HG03378 (cell line): ENCODE measurements at regions not wholly inside any gene's neighbourhood (a gene's known extent, or its start where the extent isn't known, plus 50 kb on each side); places are given as distances from the start of the nearest gene placed in this dataset.
A peak's percentile ranks its signal among the peaks of the same experiment; 100 is the strongest.
"Not testable (repeated sequence)": the region's sequence is repeated elsewhere in the genome, so short reads cannot be mapped to it uniquely, and the experiment has no call there.

Experiments
- ATAC-seq: cut with Tn5 transposase; IDR thresholded peaks from one replicate; pipeline ENCODE4 v1.9.1; 2021; ENCODE audit warnings: mild to moderate bottlenecking, moderate library complexity; ENCODE audit not compliant: unreplicated experiment

DNA sequence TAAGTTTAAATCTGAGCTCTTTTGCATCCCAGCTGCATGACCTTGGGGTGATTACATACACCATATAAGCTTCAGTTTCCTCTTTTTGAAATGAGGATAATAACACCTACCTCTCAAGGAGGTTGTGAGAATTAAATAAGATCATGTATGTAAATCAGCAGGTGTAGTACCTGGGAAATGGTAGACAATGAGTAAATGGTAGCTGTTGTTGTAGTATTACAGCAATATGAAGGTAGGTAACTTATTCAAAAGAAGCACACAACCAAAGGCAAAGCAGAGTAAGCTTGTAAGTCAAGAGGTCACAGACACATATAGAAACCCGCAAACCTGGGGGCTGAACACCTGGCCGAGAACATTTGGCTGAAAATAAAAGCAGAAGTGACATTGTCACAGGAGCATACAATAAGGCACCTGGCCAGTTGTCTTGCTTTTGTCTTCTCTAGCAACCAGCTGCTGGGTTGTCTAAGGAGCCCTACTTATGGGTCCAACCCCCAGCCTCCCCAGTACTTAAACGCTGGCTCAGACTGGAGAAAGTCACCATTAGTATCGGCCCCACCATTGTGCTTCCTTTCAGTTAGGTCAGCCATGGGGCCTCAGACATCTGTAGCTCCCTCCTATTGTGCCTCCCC is 203.6 kb upstream of the MKLN1 start:
- ATAC-seq, result peak; percentile 96

DNA sequence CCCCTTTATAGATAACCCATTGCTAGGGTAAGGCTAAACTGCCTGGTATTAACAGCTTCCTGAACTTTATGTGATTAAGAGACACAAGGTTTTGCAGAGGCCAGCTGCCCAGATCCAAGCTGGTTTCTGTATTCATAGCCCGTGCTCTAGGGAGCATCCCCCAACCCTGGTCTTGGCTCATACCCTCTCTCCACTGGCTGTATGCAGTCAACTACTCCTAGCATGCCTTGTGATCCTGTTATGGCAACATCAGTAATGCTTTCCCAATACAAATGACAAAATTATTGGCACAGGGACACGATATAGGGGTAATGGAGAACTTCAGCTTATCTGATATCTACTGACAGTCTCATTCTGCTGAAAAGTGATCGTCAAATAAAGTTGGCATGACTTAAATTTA is 202.8 kb upstream of the MKLN1 start:
- ATAC-seq, result no peak

DNA sequence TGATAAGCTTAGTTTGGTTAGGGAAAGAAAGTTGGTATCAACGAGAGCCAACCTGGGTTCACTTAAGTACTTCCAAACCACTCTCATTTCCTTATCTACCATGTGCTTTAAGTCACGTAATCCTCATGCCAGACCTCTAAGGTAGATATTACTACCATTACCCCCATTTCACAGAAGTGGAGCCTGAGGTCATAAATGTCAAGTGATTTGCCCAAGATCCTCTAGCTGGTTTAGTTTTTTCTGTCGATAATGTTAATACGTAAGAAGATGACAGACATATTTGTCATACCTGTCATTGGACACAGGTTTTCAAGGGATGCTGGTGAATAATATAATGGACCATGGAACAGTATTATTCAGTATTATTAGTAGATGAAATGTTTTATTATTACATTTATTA is 197.4 kb upstream of the MKLN1 start:
- ATAC-seq, result no peak

DNA sequence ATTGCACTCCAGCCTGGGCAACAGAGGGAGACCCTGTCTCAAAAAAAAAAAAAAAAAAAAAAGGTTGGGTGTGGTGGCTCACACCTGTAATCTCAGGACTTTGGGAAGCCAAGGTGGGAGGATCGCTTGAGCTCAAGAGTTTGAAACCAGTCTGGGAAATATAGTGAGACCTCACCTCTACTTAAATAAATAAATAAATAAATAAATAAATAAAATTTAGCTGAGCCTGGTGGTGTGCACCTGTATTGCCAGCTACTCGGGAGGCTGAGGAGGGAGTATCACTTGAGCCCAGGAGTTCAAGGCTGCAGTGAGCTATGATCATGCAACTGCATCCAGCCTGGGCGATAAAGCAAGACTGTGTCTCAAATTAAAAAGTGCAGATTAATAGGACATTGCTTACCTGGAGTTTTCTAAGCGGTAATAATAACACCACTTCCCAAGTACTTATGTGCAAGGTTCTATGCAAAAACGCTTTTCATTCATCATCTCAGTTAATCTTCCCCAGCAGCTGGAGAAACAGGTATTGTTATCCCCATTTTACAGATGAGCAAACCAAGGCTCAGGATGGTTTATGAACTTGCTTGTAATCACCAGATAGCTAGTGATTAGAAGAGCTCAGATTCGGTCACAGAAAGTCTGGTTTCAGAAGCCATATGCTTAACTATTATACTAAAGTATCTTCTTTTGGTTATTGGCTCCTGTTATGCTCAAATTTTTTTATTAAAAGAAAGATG is 196.5 kb upstream of the MKLN1 start:
- ATAC-seq, result no peak

DNA sequence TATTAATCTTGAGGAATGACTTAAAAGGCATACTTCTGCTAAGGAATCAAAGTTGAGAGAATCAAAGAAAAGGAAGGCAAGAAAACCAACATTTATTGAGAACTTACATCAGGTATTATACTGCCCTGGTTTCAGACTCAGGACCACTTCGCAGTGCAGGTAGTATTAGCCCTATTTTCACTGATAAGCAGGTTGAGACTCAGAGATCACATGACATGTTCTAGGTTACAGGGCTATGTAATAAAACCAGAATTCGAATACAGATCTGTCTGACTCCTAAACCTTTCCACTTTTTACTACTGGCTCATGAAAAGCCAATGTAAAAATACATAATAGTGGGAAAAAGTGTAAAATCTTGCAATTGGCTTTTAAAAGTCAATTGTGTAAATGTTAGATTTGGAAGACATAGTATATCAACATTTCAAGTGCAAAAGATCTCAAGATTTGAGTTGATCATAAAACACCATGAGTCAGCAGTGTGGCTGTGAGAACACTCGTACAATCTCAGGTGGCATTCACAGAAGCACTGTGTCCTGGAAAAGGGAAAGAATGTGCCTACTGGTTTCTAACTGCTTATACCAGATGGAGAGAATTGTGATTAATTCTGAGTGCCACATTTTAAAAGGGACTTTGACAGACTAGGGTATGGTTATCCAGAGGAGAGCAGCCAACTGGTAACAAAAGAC is 195.8 kb upstream of the MKLN1 start:
- ATAC-seq, result no peak

DNA sequence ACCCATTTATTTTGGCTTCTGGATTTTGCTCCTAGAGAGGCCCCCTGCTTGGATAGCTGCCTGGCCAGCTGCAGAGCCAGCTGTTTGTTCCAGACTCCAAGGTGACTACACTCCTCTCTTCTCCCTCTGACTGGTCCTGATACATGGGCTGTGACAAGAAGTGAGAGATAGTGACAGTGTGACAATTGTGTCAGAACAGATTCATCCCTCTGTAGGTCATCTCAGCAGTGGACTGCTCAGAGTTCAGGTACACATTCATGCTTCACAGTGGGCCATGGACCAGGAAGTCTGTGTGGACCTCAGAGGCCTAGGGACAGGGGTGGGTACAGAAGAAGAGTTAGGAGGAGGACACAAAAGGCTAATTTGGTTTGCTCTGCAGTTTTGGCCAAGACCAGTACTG is 188.2 kb upstream of the MKLN1 start:
- no peak for ATAC-seq

DNA sequence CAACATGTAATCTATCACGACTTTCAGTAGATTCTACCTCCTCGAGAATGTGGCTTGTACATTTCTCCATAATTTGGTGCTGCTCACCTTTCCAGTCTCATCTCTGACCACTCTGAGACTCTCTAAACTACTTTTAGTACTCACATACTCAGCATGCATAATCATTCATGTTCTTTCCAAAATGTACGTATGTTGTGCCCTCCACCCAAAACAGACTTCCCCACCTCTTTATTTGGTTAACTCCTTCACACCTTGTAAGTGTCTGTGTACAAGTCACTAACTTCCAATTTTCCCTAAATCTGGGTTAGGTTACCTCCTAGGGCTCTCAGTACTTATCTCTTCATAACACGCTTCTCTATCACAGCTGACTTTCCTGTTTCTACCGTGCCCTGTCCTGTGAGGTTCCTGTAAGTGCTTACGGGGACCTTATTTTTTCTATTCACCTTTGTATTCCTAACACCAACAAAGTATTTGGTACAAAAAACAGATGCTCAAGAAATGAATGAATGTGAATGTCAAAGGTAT is 186.2 kb upstream of the MKLN1 start:
- ATAC-seq, result no peak

DNA sequence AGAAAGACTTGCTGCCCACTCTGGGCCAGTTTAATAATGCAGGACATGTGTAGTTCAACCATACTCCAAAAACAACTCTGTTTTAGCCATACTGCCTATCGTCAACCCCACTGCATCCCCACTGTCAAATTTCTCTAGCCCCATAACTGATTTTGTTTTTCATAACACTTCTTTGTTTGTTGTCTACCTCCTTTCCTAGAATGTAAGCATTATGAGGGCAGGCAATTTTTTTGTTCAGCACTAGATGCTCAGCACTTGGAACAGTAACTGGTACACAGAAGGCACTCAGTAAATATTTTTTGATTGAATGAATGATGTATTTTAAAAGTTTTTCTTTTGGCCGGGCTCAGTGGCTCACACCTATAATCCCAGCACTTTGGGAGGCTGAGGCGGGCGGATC is 183.8 kb upstream of the MKLN1 start:
- no peak for ATAC-seq

DNA sequence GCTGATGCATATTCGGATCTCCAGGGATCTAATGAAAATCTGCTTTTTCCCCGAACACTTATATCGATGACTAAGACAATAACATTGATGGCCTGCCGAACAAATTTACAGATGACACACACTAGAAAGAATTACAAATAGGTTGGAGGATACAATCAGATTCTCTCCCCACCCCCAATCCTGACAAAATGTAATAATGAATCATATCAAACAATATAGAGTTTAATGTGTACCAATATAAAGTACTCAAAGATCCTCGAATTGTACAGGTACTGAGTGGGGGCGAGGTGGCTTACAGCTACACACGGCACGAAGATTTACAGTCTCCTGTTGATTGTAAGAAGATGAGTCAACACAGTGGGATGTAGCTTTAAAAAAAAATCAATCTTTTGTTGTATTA is 182.7 kb upstream of the MKLN1 start:
- no peak for ATAC-seq

DNA sequence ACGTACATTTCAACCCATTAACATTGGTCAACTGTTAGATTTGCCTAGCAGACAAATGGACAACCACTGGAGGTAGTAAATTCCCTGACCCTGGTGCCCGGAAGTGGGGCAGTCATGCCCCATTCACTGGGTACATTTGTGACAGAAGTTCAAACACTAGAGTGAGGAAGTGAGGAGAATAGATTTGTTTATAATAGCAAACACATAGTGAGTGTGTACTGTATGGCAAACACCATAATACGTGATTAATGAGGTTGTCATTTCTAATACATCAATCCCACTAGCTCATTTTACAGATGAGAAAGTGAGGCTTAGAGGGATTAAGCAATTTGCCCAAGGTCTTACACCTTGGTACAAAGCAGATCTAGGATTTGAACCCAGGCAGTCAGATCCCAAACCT is 181.9 kb upstream of the MKLN1 start:
- ATAC-seq, result no peak

DNA sequence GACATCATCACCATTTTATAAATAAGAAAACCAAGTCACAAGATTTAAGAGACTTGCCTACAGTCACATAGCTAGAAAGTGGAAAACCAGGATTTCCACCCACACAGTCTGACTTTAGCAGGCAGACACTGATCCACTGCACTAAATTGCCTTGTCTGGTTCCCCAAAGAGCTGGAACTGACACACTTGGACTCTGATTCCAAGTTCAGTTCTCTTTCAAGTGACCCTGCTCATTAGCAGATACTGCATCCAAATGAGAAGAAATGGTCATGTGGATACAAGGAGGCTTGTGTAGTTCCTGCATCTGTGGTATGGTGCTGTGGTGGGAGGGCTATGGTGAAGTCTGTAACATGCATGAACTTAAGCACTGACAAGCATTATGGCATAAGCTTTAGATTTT is 180.1 kb upstream of the MKLN1 start:
- ATAC-seq, result no peak

DNA sequence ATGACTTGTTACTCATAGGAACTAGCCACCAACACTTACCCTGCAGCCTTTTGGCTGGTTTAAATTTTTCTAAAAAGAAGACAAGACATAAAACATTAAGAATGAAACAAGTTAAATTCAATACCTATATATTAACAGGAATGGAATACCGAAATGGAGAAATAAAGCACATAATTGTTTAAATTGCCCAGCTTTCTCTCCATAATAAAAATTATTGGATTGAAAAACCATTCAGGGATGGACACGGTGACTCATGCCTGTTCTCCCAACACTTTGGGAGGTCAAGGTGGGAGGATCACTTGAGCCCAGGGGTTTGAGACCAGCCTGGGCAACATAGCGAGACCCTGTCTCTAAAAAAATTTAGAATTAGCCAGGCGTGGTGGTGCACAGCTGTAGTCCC is 179.4 kb upstream of the MKLN1 start:
- ATAC-seq, result no peak

DNA sequence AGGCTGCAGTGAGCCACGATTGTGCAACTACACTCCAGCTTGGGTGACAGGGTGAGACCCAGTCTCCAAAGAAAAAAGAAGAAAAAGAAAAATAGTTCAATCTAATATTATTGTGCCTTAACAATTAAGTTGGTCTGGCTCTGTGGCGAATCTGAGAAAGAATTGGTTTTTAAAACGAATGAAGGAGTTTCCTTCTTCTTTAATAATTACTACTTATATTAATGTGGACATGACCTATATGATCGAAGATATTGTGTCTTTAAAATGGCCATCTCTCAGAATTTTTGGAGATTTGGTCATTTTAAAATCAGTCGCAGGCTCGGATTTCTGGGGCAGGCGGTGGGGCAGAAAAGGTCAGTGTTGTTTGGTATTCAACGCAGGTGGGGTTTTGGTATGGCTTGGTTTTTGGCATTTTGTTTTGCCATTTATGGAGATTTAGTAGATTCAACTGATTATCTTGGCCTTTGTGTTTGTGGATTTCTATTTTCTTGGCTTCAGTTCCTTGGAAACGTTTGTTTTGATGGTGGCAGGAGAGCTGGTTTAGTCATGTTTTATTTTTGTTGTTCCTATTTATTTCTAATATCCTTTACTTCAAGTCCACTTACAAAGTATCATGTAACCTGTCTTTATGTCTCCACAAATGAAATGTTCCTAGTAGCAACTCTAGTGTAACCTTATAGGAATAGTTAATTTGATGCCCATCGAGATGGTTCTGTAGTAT is 178.8 kb upstream of the MKLN1 start:
- no peak for ATAC-seq

DNA sequence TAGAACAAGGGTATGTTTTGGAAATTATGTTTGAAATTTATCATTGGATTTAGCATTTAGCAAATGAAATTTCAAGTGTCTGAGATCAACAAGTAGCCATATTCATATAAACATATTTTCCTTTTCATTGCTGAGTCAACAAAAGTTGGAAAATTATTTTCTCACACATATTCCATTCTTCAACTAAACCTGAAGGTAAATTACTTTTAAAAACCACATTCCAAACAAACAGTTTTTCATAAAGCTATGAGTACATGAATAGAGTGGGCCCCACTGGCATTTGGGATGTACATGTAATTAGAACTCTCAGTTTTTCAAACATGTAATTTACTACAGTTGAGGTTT is 178.3 kb upstream of the MKLN1 start:
- ATAC-seq, result no peak

DNA sequence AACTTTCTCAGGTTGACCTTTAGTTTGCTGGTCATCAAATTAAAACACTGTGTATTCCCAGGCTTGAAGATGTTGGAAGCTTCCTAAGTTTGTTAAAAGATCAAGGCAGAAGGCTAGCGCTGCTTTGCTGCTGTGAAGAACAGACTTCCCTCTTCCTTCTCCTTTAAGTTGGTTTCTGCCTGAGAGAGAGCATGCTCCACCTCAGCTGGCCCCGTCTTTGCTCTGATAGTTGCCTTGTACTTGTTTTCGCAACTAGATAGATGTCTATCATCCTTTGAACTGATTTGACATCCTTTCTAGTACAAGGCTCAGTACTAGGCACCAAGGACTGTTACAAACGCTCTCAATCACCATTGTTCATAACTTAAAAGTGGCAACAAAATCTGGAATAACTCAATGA is 177.8 kb upstream of the MKLN1 start:
- ATAC-seq, result no peak

DNA sequence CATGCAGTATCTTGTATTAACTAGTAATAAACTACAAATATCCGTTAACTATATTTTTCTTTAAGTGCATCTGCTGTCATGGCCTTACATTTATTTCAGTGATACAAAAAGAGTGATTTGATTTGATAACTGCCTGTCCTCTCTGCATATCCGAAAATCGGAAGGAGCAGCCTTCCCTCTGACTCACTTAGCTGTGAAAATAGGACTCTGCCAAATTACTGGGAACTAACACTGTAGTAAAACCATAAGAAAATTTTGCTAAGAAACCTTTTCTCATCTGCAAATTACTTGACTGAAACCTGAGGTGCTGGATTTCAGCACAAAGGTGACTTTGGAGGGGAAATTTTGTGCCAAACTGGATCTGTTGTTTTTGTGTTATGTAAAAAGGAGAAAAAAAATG is 176.6 kb upstream of the MKLN1 start:
- no peak for ATAC-seq

DNA sequence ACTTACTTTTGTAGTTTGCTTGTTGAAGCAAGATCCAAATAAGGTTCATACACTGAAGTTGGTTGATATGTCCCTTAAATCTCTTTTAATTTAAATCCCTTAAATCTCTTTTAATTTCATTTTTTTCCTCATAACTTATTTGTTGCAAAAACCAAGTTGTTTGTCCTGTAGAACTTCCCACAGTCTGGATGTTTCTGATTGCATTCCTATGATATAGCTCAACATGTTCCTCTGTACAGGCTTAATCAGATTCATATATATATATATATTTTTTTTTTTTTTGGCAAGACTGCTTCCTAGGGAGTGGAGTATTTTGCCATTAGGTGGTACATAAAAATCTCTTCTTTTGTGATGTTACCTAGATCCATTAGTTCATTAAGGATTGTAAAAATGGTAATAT is 174.9 kb upstream of the MKLN1 start:
- ATAC-seq, result no peak

DNA sequence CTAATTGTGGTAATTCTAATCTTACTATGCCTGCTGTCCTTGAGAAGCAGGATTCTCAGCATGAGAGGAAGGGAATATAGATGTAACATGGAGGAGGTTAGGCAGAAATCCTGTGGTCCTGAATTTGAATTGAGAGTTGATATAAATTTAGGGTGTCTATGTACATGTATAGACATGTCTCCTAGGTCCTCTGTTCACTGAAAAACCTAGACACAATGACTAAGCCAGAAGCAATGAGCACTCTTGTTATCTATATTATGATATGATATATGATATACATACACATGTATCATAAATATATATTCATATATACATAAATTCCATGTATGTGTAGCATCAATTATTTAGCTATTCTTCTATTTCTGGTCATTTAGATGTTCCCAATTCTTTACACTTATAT is 173.3 kb upstream of the MKLN1 start:
- no peak for ATAC-seq

DNA sequence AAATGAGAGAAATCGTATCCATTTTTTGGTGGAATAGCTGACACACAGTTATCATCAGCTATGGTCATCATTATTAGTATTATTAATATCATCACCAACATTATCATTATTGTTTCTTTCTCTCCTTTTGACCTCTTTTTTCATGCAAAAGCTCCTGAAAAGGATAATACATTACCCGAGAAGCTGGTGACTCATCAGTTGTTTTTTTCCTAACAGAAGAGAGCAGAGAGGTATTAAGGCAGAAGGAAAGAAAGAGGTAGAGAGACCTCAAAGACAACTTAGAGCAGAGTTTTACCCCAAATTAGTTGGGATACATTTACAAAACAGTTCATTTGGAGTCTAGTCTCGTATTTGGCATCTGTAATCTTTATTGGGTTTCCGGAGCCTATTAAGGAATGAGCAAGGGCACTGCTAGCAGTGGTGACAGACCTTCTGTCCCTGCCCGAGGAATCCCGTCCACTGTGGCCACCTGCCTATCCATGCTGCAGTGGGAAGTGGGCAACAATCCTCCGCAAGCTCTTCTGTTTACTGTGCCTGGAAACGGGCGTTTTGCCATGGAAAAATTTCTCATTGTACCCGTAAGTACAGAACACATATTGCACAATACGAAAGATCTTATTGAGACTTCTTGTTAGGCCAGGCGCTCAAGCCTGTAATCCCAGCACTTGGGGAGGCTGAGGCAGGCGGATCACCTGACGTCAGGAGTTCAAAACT is 170.0 kb upstream of the MKLN1 start:
- ATAC-seq, result no peak

DNA sequence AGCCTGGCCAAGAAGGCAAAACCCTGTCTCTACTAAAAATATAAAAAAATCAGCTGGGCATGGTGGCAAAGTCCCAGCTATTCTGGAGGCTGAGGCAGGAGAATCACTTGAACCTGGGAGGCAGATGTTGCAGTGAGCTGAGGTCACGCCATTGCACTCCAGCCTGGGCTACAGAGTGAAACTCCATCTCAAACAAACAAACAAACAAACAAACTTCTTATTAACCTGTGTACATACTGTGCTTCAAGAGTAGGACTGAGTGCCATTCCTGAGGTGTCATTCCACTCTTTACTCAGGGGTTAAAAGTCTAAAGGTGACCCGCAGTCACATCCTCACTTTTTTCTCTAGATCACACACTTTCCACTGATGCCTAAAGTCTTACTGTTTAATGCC is 169.4 kb upstream of the MKLN1 start:
- not testable (repeated sequence) for ATAC-seq

DNA sequence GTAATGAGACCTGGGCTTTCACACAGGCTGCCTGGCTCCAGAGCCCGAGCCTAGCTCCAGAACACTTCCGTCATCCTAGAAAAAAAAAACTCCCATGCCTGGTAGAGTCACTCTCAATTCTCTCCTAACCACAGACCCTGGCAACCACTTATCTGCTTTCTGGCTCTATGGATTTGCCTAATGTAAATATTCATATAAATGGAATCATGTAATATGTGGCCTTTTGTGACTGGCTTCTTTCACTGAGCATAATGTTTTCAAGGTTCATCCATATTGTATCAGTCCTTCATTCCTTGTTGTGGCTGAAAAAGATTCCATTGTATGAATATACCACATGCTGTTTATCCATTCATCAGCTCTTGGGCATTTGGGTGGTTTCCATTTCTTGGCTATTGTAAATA is 167.7 kb upstream of the MKLN1 start:
- ATAC-seq, result no peak
